HEK293 (cell line): ENCODE measurements at regions not wholly inside any gene's neighbourhood (a gene's known extent, or its start where the extent isn't known, plus 50 kb on each side); places are given as distances from the start of the nearest gene placed in this dataset.

Experiments
- CTCF ChIA-PET: fragments of 350-600 bp; formaldehyde crosslinking; extraction: SDS; loops from one replicate; lab custom pipeline; 2021; ENCODE audit warnings: antibody characterized with exemption; lab: Yijun Ruan, JAX
- POLR2A ChIA-PET: fragments of 300-600 bp; formaldehyde crosslinking; extraction: SDS; loops from one replicate; lab custom pipeline; 2020; ENCODE audit warnings: antibody characterized with exemption, inconsistent platforms; lab: Yijun Ruan, JAX
- H3K27ac ChIP-seq: fragments of 200-500 bp; sonication (Bioruptor generic); 2 replicates; pipeline ENCODE4 v1.5.1; 2014; ENCODE audit warnings: low read depth, low read length, control low read depth, inconsistent platforms; ENCODE audit errors: extremely low read depth
- H3K36me3 ChIP-seq, 2 experiments: fragments of 200-500 bp in 1 of 2; sonication (Bioruptor generic) in 1 of 2; 1 replicate in 1 of 2; 2 replicates in 1 of 2; pipeline ENCODE4 v1.5.1; 2014 to 2017; ENCODE audit warnings: inconsistent platforms in 2 of 2, low read length in 2 of 2; ENCODE audit not compliant: control insufficient read depth in 2 of 2, insufficient read depth in 1 of 2
- H3K4me1 ChIP-seq: fragments of 200-500 bp; sonication (Bioruptor generic); 2 replicates; pipeline ENCODE4 v1.5.1; 2014; ENCODE audit warnings: mild to moderate bottlenecking, low read length, inconsistent platforms; ENCODE audit not compliant: control insufficient read depth, insufficient read depth
- H3K4me3 ChIP-seq: 2 replicates; pipeline ENCODE4 v1.5.1; 2011; ENCODE audit warnings: low read depth, mild to moderate bottlenecking, control low read depth, low read length, moderate library complexity
- H3K9me3 ChIP-seq: fragments of 200-500 bp; sonication (Bioruptor generic); 2 replicates; pipeline ENCODE4 v1.5.1; 2014; ENCODE audit warnings: low read depth, low read length, inconsistent platforms; ENCODE audit not compliant: control insufficient read depth, insufficient read depth
- ELK4 ChIP-seq: IDR thresholded peaks from 2 replicates; pipeline ENCODE4 v1.6.1; 2011; ENCODE audit warnings: mild to moderate bottlenecking, low read depth, low read length, borderline replicate concordance
- GLI4 ChIP-seq: fragments of 450-650 bp; formaldehyde crosslinking; IDR thresholded peaks from 2 replicates; pipeline ENCODE4 v1.5.1; 2016; ENCODE audit warnings: missing biosample characterization, missing genetic modification characterization
- GLIS1 ChIP-seq: fragments of 450-650 bp; formaldehyde crosslinking; IDR thresholded peaks from 2 replicates; pipeline ENCODE4 v1.5.1; 2016; ENCODE audit warnings: missing biosample characterization, missing genetic modification characterization
- PRDM10 ChIP-seq: fragments of 450-650 bp; formaldehyde crosslinking; IDR thresholded peaks from 2 replicates; pipeline ENCODE4 v1.5.1; 2016; ENCODE audit warnings: missing biosample characterization, missing genetic modification characterization
- YY2 ChIP-seq: fragments of 450-650 bp; formaldehyde crosslinking; IDR thresholded peaks from 2 replicates; pipeline ENCODE4 v1.5.1; 2016; ENCODE audit warnings: missing biosample characterization, missing genetic modification characterization
- ZBTB1 ChIP-seq: fragments of 450-650 bp; formaldehyde crosslinking; IDR thresholded peaks from 2 replicates; pipeline ENCODE4 v1.5.1; 2016; ENCODE audit warnings: missing biosample characterization, missing genetic modification characterization
- ZBTB44 ChIP-seq: fragments of 450-650 bp; IDR thresholded peaks from 2 replicates; pipeline ENCODE4 v1.5.1; 2018; ENCODE audit warnings: missing biosample characterization, mild to moderate bottlenecking, missing genetic modification characterization
- ZIC2 ChIP-seq: fragments of 450-650 bp; formaldehyde crosslinking; IDR thresholded peaks from 2 replicates; pipeline ENCODE4 v1.5.1; 2016; ENCODE audit warnings: missing biosample characterization, missing genetic modification characterization
- ZNF112 ChIP-seq: fragments of 450-650 bp; formaldehyde crosslinking; IDR thresholded peaks from 2 replicates; pipeline ENCODE4 v1.5.0; 2017; ENCODE audit warnings: missing biosample characterization, missing genetic modification characterization
- ZNF114 ChIP-seq: fragments of 450-650 bp; formaldehyde crosslinking; IDR thresholded peaks from 2 replicates; pipeline ENCODE4 v1.5.0; 2017; ENCODE audit warnings: missing biosample characterization, missing genetic modification characterization
- ZNF132 ChIP-seq: fragments of 450-650 bp; formaldehyde crosslinking; IDR thresholded peaks from 2 replicates; pipeline ENCODE4 v1.5.1; 2017; ENCODE audit warnings: missing biosample characterization, missing genetic modification characterization, borderline replicate concordance
- ZNF175 ChIP-seq: fragments of 450-650 bp; formaldehyde crosslinking; IDR thresholded peaks from 2 replicates; pipeline ENCODE4 v1.5.1; 2016; ENCODE audit warnings: missing biosample characterization, missing genetic modification characterization
- ZNF302 ChIP-seq: fragments of 450-650 bp; formaldehyde crosslinking; IDR thresholded peaks from 2 replicates; pipeline ENCODE4 v1.5.1; 2016; ENCODE audit warnings: missing biosample characterization, missing genetic modification characterization, low read depth
- ZNF324 ChIP-seq: fragments of 450-650 bp; formaldehyde crosslinking; IDR thresholded peaks from 2 replicates; pipeline ENCODE4 v1.5.1; 2016; ENCODE audit warnings: missing biosample characterization, missing genetic modification characterization
- ZNF341 ChIP-seq: fragments of 450-650 bp; formaldehyde crosslinking; IDR thresholded peaks from 2 replicates; pipeline ENCODE4; 2016; ENCODE audit warnings: low read depth, missing biosample characterization, missing genetic modification characterization
- ZNF350 ChIP-seq: fragments of 450-650 bp; formaldehyde crosslinking; IDR thresholded peaks from 2 replicates; pipeline ENCODE4 v1.5.0; 2017; ENCODE audit warnings: missing biosample characterization, mild to moderate bottlenecking, missing genetic modification characterization
- ZNF362 ChIP-seq: fragments of 450-650 bp; formaldehyde crosslinking; IDR thresholded peaks from 2 replicates; pipeline ENCODE4 v1.5.1; 2016; ENCODE audit warnings: missing biosample characterization, missing genetic modification characterization
- ZNF555 ChIP-seq: fragments of 450-650 bp; formaldehyde crosslinking; conservative IDR thresholded peaks from 2 replicates; pipeline ENCODE4 v1.5.1; 2017; ENCODE audit warnings: missing biosample characterization, mild to moderate bottlenecking, missing genetic modification characterization, inconsistent platforms
- ZNF596 ChIP-seq: fragments of 450-650 bp; IDR thresholded peaks from 2 replicates; pipeline ENCODE4 v1.5.0; 2018; ENCODE audit warnings: missing biosample characterization, mild to moderate bottlenecking, missing genetic modification characterization, moderate library complexity
- ZNF624 ChIP-seq: fragments of 450-650 bp; formaldehyde crosslinking; IDR thresholded peaks from 2 replicates; pipeline ENCODE4 v1.5.1; 2017; ENCODE audit warnings: missing biosample characterization, missing genetic modification characterization
- ZNF664 ChIP-seq: fragments of 450-650 bp; formaldehyde crosslinking; IDR thresholded peaks from 2 replicates; pipeline ENCODE4 v1.5.1; 2016; ENCODE audit warnings: missing biosample characterization, missing genetic modification characterization
- ZXDB ChIP-seq: fragments of 450-650 bp; formaldehyde crosslinking; IDR thresholded peaks from 2 replicates; pipeline ENCODE4 v1.5.1; 2016; ENCODE audit warnings: missing biosample characterization, missing genetic modification characterization

- TF ChIP-seq PRDM10 (tag by site-specific recombination) (0 out of 2 replicates have a peak, but pooled peaks have one; percentile 15), ZBTB1 (no peak), GLIS1 (tag by site-specific recombination) (peak; percentile 57)
- ChIA-PET CTCF (interaction anchor here (0.9 to 2.7 kb wide), 4 partner anchors 9 to 124 kb away, joined by 3 to 7 read pairs (median 4); no protein-coding TSS in a partner anchor), POLR2A (no interaction called here)
- H3K4me1 ChIP-seq, result no peaks in the 10 kb centered on the region
- no peaks in the 10 kb centered on the region for H3K36me3 ChIP-seq
- no peaks in the 10 kb centered on the region for H3K9me3 ChIP-seq
- no peak overlapping the region for H3K4me3 ChIP-seq
- no peak overlapping the region for H3K27ac ChIP-seq
These were observed 77.4 kb downstream of the S1PR1 start for GRCh38 chr1:101314244-101314643.

- no peaks in the 10 kb centered on the region for H3K4me1 ChIP-seq
- H3K4me3 ChIP-seq, result no peak overlapping the region
- POLR2A ChIA-PET, result no interaction called here
- H3K36me3 ChIP-seq, result no peaks in the 10 kb centered on the region
- CTCF ChIA-PET, result no interaction called here
- TF ChIP-seq ZNF350 (tag by site-specific recombination), result no peak
- TF ChIP-seq ZNF341 (tag by site-specific recombination), result no peak
- TF ChIP-seq YY2, result no peak
- no peak for TF ChIP-seq PRDM10 (tag by site-specific recombination)
- no peak for TF ChIP-seq ZNF112 (tag by site-specific recombination)
- no peak for TF ChIP-seq ZNF302 (tag by site-specific recombination)
- no peak for TF ChIP-seq ZBTB44 (tag by site-specific recombination)
- no peak for TF ChIP-seq ZNF362 (tag by site-specific recombination)
- TF ChIP-seq GLI4 (tag by site-specific recombination), result no peak
- no peak for TF ChIP-seq ZIC2 (tag by site-specific recombination)
- no peak for TF ChIP-seq ZNF555 (tag by site-specific recombination)
- TF ChIP-seq ZNF175 (tag by site-specific recombination), result no peak
- TF ChIP-seq ELK4, result no peak
- TF ChIP-seq ZNF324 (tag by site-specific recombination), result no peak
- no peak for TF ChIP-seq ZNF596
- no peak for TF ChIP-seq ZNF132 (tag by site-specific recombination)
- no peak for TF ChIP-seq ZNF664 (tag by site-specific recombination)
- no peak for TF ChIP-seq ZNF624
- TF ChIP-seq ZXDB (tag by site-specific recombination), result no peak
- TF ChIP-seq ZNF114 (tag by site-specific recombination), result no peak
- no peak overlapping the region for H3K27ac ChIP-seq
- H3K9me3 ChIP-seq, result no peaks in the 10 kb centered on the region
These were observed 79.4 kb downstream of the S1PR1 start for GRCh38 chr1:101316256-101316655.
